ENCODE measurements at regions not wholly inside any gene's neighbourhood (a gene's known extent, or its start where the extent isn't known, plus 50 kb on each side); places are given as distances from the start of the nearest gene placed in this dataset.

- no peak for TF ChIP-seq ZFX (IDR thresholded peaks at IDR 0.05)
- TF ChIP-seq CTCF (conservative IDR thresholded peaks at IDR 0.05) = peak; percentile 66
- H3K27ac ChIP-seq = no peak overlapping the region
Observed at GRCh38 chr4:134024251-134024650, 177.3 kb downstream of the PABPC4L start.

- no peak overlapping the region for H3K27ac ChIP-seq
- TF ChIP-seq ZFX (IDR thresholded peaks at IDR 0.05) = no peak
- no peak for TF ChIP-seq CTCF (conservative IDR thresholded peaks at IDR 0.05)
Observed at GRCh38 chr4:134019657-134020056, 181.9 kb downstream of the PABPC4L start.

- no peak overlapping the region for H3K27ac ChIP-seq
- no peak for TF ChIP-seq ZFX (IDR thresholded peaks at IDR 0.05)
- TF ChIP-seq CTCF (conservative IDR thresholded peaks at IDR 0.05) = no peak
Observed at GRCh38 chr4:134018846-134019245, 182.7 kb downstream of the PABPC4L start.

GRCh38 chr4:134001057-134001456 is 200.5 kb downstream of the PABPC4L start:
- H3K27ac ChIP-seq = no peak overlapping the region
- TF ChIP-seq CTCF (conservative IDR thresholded peaks at IDR 0.05) = no peak
- no peak for TF ChIP-seq ZFX (IDR thresholded peaks at IDR 0.05)

GRCh38 chr4:133997436-133997835 is 204.2 kb downstream of the PABPC4L start:
- no peak for TF ChIP-seq CTCF (conservative IDR thresholded peaks at IDR 0.05)

GRCh38 chr4:133996431-133997121 is 205.0 kb downstream of the PABPC4L start:
- H3K27ac ChIP-seq = no peak overlapping the region
- TF ChIP-seq CTCF (conservative IDR thresholded peaks at IDR 0.05) (no peak), ZFX (IDR thresholded peaks at IDR 0.05) (no peak)

More at GRCh38 chr4:133997436-133997835, 204.2 kb downstream of the PABPC4L start:
- H3K27ac ChIP-seq = no peak overlapping the region

GRCh38 chr4:133995243-133995960 is 206.2 kb downstream of the PABPC4L start:
- no peak overlapping the region for H3K27ac ChIP-seq
- TF ChIP-seq ZFX (IDR thresholded peaks at IDR 0.05) (no peak), CTCF (conservative IDR thresholded peaks at IDR 0.05) (no peak)
